Ectodermal cell (in vitro differentiated cells): ENCODE measurements at regions not wholly inside any gene's neighbourhood (a gene's known extent, or its start where the extent isn't known, plus 50 kb on each side); places are given as distances from the start of the nearest gene placed in this dataset.

Experiments
- H3K27ac ChIP-seq: 2 replicates; pipeline ENCODE4 v1.7.0; 2013; ENCODE audit warnings: mild to moderate bottlenecking, low read depth, low read length; ENCODE audit not compliant: insufficient read depth, poor library complexity, severe bottlenecking
- H3K27me3 ChIP-seq: 2 replicates; pipeline ENCODE4 v1.7.0; 2013; ENCODE audit warnings: mild to moderate bottlenecking, low read length; ENCODE audit not compliant: insufficient read depth, control insufficient read depth, poor library complexity, severe bottlenecking
- H3K36me3 ChIP-seq: one replicate; pipeline ENCODE4 v1.7.0; 2013; ENCODE audit warnings: low read length; ENCODE audit not compliant: control insufficient read depth, insufficient read depth
- H3K4me1 ChIP-seq: one replicate; pipeline ENCODE4 v1.7.0; 2013; ENCODE audit warnings: low read length; ENCODE audit not compliant: control insufficient read depth, insufficient read depth
- H3K4me3 ChIP-seq: 2 replicates; pipeline ENCODE4 v1.7.0; 2013; ENCODE audit warnings: low read depth, low read length, control low read depth; ENCODE audit not compliant: insufficient read depth
- H3K9me3 ChIP-seq: 2 replicates; pipeline ENCODE4 v1.7.0; 2013; ENCODE audit warnings: mild to moderate bottlenecking, low read length, moderate library complexity; ENCODE audit not compliant: control insufficient read depth
- WGBS, 2 experiments: methylation state at CpG; one replicate each; pipeline ENCODE4 v1.1.7; 2013; ENCODE audit warnings: missing lambda C conversion rate in 2 of 2; 5-methylcytosine and 5-hydroxymethylcytosine counted together

DNA sequence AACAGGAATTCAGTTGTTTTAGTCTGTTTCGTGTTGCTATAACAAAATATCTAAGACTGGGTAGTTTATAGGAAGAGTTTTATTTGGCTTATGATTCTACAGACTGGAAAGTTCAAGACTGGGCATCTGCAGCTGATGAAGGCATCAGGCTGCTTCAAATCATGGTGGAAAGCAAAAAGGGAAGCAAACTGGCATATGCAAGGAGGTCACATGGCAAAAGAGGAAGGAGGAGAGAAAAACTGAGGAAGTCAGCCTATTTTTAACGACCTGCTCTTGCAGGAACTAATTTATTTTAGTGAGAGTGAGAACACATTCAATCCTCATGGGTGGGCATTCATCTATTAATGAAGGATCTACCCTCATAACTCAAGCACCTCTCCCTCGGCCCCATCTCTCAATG, 363.1 kb upstream of the HS3ST1 start:
- Histone ChIP-seq H3K36me3 (no peaks in the 10 kb centered on the region), H3K9me3 (no peaks in the 10 kb centered on the region), H3K4me1 (no peaks in the 10 kb centered on the region), H3K4me3 (no peak overlapping the region), H3K27ac (no peak overlapping the region), H3K27me3 (no peaks in the 10 kb centered on the region)
- 92 to 99% methylated on average over 3 of the region's 3 CpGs for WGBS, 2 experiments

DNA sequence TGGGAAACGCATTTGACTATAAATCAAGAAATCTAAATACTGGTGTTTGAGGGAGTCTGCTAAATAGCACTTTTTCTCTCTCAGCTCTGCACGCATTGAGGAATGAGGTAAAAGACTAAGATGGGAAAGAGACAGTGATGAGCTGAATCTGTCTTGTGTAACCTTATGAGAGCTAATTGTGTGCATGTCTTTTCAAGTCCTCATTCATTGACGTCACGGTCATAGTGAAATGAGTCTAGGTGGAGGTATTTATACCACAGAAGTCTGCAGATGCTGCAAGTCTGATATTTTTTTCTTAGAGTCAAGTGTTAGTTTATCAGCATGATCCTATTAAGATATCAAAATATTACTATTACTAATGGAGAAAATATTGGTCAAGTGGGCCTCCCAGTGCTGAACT, 361.5 kb upstream of the HS3ST1 start:
- Histone ChIP-seq H3K27ac (no peak overlapping the region), H3K4me1 (no peaks in the 10 kb centered on the region), H3K4me3 (no peak overlapping the region), H3K27me3 (no peaks in the 10 kb centered on the region), H3K9me3 (no peaks in the 10 kb centered on the region), H3K36me3 (no peaks in the 10 kb centered on the region)
- 96 to 97% methylated on average over 4 of the region's 4 CpGs for WGBS, 2 experiments

DNA sequence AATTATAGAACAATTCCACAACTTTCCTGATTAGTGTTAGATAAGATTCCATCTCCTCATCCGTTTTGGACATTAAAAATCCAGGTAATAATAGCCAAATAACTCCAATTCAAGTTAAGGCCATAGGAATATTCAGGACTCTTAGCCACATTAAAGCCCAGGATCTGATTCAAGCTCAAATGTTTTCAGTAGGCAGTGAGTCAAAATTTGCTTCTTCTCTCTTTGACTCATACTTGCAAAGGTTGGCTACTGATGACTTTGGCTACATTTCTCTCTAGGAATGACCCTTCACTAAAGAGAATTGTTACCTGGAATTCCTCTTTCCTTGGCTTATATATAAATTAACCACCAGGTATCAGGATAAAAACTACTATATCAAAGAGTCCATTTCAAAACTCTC, 354.9 kb upstream of the HS3ST1 start:
- Histone ChIP-seq H3K27ac (no peak overlapping the region), H3K9me3 (no peaks in the 10 kb centered on the region), H3K36me3 (no peaks in the 10 kb centered on the region), H3K4me1 (no peaks in the 10 kb centered on the region), H3K27me3 (no peaks in the 10 kb centered on the region), H3K4me3 (no peak overlapping the region)
- WGBS, 2 experiments = 87 to 93% methylated on average over 1 of the region's 1 CpG

DNA sequence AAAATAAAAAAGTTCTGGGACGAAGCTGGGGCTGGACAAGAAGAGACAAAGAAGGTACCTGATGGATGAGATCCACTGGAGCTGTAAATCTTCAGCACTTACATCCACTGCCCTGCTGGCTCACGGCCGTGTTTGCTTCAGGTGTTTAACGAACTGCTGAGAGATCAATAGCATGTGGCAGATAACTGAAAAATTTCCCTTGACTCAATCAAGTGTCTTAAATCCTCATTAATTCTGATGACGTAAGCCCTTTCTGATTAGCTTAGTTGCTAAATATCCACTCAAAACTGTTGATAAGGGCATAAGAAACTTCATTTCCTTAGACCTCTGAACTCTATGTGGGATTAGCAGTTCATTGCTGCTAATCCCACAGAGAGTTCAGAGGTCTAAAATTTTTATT, 354.2 kb upstream of the HS3ST1 start:
- Histone ChIP-seq H3K4me1 (no peaks in the 10 kb centered on the region), H3K27ac (no peak overlapping the region), H3K36me3 (no peaks in the 10 kb centered on the region), H3K9me3 (no peaks in the 10 kb centered on the region), H3K27me3 (no peaks in the 10 kb centered on the region), H3K4me3 (no peak overlapping the region)
- WGBS, 2 experiments = 92 to 94% methylated on average over 5 of the region's 5 CpGs

DNA sequence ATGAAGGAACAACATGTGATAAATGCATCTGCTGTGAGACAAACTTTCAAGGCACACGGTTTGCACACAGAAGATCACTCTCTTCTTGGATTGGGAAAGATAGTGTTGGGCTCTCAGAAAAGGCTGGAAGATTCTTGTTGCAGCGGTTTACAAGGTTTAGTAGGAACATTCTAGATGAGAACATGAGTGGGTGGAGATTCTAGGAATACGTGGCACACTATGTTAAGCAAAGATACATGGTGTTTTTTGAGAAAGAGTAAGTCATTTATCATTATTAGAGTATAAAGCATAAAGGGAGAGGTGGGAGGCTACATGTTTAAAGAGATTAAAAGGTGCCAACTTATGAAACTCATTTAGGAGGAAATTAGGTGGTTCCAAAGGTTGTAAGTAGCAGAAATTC, 348.8 kb upstream of the HS3ST1 start:
- Histone ChIP-seq H3K9me3 (no peaks in the 10 kb centered on the region), H3K4me3 (no peak overlapping the region), H3K27me3 (no peaks in the 10 kb centered on the region), H3K36me3 (no peaks in the 10 kb centered on the region), H3K27ac (no peak overlapping the region), H3K4me1 (no peaks in the 10 kb centered on the region)
- 92% methylated on average over 3 of the region's 3 CpGs for WGBS, 2 experiments

DNA sequence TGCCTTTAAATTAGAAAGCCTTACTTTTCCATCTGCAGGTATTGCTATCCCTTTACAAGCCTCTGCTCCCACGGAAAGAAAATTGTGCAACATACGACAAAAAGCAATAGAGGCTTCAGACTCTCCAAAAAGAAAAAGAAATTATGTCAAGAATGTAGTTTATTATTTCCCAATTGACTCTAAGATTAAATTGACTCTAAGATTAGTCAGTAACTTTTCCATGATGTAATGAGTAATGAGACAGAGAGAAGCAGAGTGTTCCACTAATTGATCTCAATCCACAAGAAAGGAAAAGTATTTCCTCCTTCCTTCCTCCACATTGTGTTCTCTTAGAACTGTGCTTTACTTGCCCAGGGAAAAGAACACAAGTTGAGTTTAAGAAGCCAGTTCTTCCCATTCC, 345.7 kb upstream of the HS3ST1 start:
- Histone ChIP-seq H3K4me1 (no peaks in the 10 kb centered on the region), H3K4me3 (no peak overlapping the region), H3K9me3 (no peaks in the 10 kb centered on the region), H3K36me3 (no peaks in the 10 kb centered on the region), H3K27ac (no peak overlapping the region), H3K27me3 (no peaks in the 10 kb centered on the region)
- WGBS, 2 experiments = 97 to 100% methylated on average over 1 to 2 of the region's 2 CpGs

DNA sequence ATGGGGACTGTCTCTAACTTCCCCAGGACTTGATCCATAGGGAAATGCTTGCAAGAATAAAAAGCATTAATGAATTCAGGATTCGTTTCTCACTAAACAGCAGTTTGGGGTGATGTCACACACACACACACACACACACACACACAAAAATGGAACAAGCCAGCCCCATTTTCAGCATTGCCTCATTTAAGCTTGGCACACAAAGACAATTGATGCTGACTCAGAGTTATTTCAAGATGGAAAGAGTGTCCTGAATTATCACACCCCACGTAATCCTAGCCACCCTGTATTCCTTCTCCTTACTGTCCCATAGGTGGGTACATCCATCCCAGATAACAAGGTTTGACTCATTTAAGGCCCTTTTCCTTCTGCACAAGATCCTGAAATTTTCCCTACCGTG, 345.1 kb upstream of the HS3ST1 start:
- H3K4me3 ChIP-seq = no peak overlapping the region
- no peaks in the 10 kb centered on the region for H3K36me3 ChIP-seq
- no peaks in the 10 kb centered on the region for H3K27me3 ChIP-seq
- H3K27ac ChIP-seq = no peak overlapping the region
- H3K4me1 ChIP-seq = no peaks in the 10 kb centered on the region
- H3K9me3 ChIP-seq = no peaks in the 10 kb centered on the region
- 91 to 94% methylated on average over 2 to 3 of the region's 3 CpGs for WGBS, 2 experiments

DNA sequence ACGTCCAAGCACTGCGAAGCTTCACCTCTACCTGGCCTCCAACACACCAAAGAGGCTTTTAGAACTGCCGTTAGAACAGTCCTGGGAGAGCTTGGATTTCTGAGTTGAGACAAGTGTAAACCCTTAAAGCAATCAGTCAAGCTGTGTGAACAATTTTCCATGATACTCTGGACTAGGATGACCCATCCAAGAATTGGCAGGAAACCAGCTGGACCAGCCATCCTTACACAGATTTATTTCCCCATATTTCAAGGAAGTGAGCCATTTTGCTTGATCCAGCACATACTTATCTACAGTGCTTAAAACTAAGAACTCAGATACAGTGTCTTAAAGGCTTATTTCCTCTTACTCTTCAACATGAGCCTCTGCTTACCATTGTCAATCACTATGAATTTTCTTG, 340.7 kb upstream of the HS3ST1 start:
- Histone ChIP-seq H3K27me3 (no peaks in the 10 kb centered on the region), H3K9me3 (no peaks in the 10 kb centered on the region), H3K36me3 (no peaks in the 10 kb centered on the region), H3K4me1 (no peaks in the 10 kb centered on the region), H3K27ac (no peak overlapping the region), H3K4me3 (no peak overlapping the region)
- WGBS, 2 experiments = 95 to 96% methylated on average over 3 of the region's 3 CpGs

DNA sequence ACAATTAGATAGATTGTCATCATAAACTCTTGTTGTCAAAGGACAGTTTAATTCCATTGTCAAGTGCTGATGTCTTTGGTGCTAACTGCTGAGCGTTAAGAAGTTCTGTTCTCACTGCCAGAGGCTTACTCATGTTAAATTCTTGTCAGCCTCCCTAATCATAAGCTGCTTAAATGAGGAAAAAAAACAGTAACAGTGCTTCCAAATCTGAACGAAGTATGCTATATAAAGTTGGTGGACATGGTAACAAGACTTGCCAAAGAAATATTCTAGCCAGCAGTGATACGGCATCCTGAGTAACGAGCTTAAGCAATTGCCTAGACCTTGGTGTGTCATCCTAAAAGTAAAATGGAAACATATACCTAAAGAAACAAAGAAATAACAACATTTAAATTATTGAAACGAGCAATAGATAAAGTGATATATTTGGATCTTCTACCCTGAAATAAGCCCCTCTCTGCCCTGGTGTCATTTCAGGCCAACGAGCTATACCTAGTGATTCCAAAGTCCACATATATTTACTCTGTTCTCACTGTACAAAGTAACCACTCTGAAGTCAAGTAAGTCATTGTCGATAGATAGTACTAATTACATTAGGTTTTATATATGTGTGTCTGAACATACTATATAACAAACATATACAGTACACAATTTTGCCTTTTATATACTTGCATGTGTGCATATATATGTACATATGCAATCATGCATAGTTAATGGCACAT, 339.7 kb upstream of the HS3ST1 start:
- 80 to 85% methylated on average over 5 of the region's 7 CpGs for WGBS, 2 experiments
- H3K36me3 ChIP-seq = no peaks in the 10 kb centered on the region
- H3K4me3 ChIP-seq = no peak overlapping the region

DNA sequence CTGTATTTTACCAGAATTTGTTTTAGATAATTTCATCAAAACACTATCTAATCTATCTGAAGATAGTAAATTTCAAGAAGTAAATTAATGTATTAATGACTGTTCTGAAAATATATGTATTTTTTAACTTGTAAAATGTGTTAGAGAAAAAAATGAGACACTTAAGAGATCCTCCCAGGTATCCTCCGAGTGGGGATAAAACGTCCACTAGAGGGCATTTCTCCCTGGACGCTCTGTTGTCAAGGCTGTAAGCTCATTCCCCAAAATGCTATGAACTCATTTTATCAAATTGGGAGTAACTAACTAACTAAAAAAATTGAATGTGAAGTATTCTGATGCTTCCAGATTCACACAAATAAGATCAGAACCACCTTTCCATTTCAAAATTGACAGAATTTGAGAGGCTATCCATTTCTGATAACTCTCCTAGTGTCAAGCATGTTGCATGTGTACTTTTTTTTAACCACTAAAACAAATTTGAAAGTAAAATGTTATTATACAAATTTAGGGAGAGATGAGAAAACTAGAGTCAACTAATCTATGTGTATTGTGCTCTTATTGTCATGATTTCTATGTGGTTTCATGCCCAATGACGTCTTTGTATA, 337.3 kb upstream of the HS3ST1 start:
- WGBS, 2 experiments = 8 to 11% methylated on average over 3 of the region's 4 CpGs
- no peaks in the 10 kb centered on the region for H3K27me3 ChIP-seq
- no peaks in the 10 kb centered on the region for H3K4me1 ChIP-seq
- H3K27ac ChIP-seq = no peak overlapping the region
- no peaks in the 10 kb centered on the region for H3K36me3 ChIP-seq
- H3K4me3 ChIP-seq = no peak overlapping the region
- H3K9me3 ChIP-seq = no peaks in the 10 kb centered on the region

More for the DNA sequence above, 339.7 kb upstream of the HS3ST1 start:
- no peaks in the 10 kb centered on the region for H3K27me3 ChIP-seq
- H3K4me1 ChIP-seq = no peaks in the 10 kb centered on the region
- H3K9me3 ChIP-seq = no peaks in the 10 kb centered on the region
- H3K27ac ChIP-seq = no peak overlapping the region
